ENCODE measurements at regions not wholly inside any gene's neighbourhood (a gene's known extent, or its start where the extent isn't known, plus 50 kb on each side); places are given as distances from the start of the nearest gene placed in this dataset.
"Not testable (repeated sequence)": the region's sequence is repeated elsewhere in the genome, so short reads cannot be mapped to it uniquely, and the experiment has no call there.

DNA sequence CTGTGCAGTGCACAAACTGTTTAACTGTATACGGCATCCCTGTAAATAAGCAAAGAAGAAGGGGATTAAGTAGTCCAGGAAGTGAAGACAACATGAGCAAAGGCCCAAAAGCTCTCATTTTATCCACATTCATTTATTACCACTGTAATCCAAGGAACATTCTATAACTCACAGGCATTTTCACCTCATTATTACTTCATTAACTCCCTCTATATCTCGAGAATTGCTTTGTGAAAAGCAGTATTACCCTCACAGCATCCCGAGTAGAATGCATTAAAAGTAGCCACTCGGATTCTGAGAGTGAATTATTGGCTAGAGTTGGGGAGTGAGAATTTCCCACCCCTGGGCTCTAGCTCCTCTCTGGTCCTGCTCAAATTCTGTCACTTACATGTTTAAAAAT lies 51.0 kb upstream of the CHCHD3 start:
- no peak for DNase-seq

DNA sequence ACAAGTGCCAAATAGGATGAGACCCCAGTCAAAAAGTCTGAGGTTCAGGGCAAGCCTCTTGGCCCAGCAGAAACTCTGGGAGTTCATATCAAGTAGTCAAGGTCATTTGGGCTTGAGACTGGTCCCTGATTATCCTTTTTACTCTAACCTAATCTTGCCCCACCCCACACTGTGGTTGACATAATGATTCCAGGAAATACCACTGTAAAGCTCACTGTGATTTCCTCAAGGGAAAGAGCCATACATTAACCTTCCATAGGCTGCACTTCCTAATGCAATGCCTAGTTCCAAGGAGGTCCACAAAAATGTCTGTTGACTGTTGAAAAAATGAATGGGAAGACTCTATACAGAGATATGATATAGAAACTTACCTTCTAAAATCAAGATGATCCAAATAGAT lies 52.9 kb upstream of the CHCHD3 start:
- DNase-seq = no peak

DNA sequence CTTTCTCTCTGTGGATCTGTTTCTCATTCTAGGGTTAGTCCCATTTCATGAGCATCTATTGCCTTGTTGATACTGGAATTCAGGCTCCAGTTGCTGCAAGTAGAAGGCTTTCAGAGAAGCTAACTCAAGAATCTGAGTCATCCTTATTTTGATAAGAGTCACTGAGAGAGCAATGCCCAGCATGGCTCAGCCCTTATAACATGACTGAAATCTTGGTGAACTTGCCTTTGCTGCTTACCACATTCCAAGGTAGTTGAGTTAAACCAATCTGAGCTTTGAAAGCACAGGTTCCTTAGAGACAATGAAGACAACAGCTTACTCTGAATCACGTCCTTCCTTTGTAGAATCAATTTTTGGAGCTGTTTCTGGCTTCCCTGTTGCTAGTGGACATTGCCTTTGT lies 53.6 kb upstream of the CHCHD3 start:
- DNase-seq = no peak

DNA sequence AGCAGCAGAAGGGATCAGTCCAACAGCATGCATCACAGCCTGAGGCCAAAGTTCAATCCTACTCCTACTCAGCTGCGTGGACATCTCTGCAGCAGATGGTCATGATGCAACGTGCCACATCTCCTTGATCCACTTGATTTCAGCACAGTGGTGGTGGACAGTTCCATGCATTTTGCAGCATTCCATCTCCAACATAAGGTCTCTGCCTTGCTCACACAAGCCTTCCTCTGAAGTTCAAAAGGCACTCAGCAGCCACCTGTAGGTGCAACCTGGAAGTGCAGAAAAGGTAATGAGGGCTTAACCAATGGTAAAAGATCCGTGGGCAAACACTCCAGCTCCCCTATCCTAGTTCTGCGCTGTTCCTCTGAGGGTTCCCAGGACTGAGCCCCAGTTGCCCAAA lies 57.5 kb upstream of the CHCHD3 start:
- peak in 1 of 2 donors; percentile 8 for DNase-seq

DNA sequence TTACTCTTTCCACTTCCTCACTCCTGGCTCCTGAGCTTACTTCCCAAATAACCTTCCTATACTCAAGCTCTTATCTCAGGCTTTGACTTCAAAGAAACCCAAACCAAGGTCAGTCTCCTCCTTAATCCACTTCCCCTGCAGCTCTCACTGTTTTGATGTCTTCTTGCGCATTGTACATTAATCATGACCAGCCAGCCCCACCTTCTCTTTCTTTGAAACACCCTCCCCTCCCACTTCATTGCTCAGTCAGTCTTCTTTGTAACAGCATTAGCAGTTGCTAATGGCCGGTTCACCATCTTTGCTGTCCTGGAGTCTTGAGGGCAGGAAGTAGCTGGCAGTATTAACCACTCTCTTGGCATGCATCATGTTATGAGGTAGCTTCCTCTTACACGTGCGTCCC lies 57.9 kb upstream of the CHCHD3 start:
- no peak for DNase-seq

DNA sequence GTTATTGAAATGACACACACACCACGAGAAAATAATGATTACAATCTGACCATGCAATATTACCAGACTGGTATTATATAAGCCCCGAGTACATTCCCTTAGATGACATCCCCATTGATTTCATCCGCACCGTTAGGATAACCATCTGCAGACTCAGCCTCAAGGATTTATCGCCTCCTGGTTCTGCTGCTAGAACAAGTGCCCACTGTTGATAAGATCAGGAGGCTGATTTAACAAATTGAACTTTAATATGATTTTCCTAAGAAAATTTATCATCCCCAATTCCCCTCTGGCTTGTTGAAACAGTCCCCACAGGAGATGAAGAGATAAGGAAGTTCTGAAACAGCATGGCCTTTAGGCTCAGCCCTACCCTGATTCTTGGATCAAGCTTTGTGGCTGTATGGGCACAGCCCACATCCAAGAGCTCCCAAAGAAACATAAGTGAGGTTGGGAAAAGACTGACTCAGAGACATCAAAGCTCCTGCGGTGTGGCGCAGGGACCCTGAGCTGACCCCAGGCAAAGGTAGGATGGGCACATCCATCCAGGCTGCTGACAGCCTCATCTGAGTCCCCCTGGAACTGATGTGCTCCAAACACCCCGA lies 59.2 kb upstream of the CHCHD3 start:
- DNase-seq = no peak

DNA sequence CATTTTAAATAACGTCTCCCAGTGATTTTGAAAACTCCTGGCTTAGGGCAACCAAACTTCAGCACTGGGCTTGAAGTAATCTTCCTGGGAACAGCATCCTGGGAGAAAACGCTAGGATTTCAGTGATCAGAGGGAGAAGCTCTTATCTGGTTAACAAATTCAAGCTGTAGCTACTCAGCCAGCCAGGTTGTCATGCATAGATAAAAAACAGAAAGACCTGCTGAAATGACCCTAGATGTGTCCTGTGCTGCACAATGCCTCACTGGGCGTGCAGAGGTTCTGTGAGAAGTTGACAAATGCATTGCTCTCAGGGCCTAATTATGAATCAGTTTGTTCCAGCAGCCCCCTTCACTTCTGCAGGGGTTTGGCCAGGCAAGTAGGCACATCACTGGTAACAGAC lies 68.9 kb upstream of the CHCHD3 start:
- no peak for DNase-seq

DNA sequence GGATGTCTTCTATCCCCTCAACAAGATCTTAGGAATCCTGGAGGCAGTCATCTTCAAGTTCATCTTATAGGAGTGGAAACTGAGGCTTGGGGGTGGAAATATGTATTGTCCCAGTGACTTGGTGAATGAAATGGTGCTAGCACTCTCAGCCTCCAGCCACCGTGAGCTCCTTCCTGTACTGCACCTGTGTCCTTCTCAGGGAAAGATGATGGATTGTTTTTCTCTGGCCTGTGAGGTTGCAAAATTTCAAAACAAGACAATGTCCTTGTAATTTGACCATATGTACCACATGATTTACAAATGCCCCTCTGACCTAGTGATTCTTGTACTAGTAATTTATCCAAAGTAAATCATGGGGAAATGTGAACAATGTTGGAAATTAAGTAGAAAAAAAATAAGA lies 71.0 kb upstream of the CHCHD3 start:
- DNase-seq = no peak

DNA sequence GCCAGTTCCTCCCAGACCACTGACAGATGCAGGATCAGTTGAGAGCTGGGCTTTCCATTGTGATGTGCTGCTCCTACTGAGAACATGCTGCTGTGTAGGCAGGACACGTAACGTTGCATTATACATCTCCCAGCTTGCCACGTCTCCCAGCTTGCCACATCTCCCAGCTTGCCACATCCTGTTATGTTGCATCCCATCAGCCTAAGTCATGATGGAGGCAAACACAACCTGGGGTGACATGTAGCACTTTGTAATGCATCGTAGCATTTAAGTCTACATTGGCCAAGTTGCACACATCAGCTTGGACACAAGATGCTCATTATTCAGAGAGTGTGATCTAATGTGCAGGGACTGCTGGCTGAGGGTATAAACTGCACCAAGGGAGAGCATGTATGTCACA lies 73.3 kb upstream of the CHCHD3 start:
- DNase-seq = no peak

DNA sequence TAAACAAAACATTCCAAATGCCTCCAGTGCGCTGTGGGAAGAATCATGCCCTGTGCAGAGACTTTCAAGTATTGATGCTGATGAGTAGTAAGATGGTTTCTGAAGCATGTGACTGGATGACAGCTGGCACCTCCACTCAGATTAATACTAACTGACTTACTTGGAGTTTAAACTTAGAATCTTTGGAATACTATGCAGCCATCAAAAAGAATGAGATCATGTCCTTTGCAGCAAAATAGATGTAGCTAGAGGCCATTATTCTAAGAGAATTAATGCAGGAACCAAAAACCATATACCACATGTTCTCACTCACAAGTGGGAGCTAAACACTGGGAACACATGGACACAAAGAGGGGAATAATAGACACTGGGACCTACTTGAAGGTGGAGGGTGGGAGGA lies 73.8 kb upstream of the CHCHD3 start:
- DNase-seq = no peak

DNA sequence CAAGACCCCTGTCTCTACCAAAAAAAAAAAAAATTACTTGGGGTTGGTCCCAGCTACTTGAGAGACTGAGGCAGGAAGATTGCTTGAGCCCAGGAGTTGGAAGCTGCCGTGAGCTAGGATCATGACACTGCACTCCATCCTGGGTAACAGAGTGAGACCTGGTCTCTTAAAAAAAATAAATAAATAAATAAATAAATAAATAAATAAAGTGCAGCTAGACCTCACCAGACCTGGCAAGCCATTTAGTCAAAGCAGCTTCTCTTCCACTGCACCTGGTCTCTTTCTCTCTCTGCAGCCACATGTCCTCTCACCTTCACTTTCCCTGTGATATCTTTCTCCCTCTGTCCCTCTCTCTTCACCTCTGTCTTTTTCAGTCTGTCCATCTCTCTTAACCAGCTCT lies 75.2 kb upstream of the CHCHD3 start:
- no peak for DNase-seq

DNA sequence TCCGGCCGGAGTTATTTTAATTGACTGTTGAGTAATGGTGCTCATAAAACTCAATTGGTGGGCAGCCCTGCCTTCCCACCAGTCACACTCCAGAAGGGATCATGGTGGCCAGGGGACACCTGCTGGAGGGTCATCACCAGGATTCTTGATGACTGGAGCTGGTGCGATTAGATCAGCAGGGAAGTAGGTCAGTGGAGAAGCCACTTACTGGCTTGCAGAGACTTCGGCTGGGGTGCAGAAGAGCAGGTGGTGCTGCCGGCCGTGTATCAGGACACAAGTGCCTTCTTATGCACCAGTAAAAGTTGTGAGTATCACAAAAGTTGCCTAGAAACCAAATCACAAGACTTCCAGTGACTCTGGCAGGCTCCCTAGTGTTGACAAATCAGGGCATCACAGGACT lies 82.6 kb upstream of the CHCHD3 start:
- no peak for DNase-seq

DNA sequence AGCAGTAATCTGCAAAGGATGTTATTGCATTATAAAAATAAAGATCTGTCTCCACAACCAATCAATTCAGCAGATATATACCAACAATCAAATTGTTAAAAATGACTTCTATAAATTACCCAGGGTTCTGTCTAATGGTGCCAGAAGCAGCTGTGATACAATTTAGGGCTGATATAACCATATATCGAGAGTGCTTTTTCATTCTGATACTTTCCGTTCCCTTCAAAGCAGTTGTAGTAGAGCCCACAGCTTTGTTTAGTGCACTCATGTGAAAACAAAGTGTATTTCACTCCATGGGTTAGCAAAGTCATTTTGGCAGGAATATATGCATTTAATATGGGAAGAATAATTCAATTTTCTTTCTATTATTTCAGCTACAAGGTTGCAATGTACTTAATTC lies 83.1 kb upstream of the CHCHD3 start:
- DNase-seq = no peak

DNA sequence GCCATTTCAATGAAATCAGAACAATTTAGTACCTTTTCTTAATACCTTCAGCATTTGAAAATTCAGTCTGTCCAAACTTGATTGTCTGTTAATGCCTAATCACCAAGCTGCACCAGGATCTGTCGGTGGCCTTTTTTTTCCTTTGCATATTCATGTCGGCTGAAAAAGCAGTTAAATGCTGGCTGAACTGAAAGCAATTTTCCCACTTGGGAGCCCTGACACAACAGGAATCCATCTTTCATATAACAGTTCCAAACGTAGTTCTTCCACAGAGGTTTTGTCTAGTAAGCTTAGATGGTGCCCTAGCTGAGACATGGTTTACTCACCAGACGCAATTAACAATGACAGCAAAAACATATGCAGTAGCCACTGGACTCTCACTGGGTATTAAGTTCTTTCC lies 83.6 kb upstream of the CHCHD3 start:
- DNase-seq = no peak

DNA sequence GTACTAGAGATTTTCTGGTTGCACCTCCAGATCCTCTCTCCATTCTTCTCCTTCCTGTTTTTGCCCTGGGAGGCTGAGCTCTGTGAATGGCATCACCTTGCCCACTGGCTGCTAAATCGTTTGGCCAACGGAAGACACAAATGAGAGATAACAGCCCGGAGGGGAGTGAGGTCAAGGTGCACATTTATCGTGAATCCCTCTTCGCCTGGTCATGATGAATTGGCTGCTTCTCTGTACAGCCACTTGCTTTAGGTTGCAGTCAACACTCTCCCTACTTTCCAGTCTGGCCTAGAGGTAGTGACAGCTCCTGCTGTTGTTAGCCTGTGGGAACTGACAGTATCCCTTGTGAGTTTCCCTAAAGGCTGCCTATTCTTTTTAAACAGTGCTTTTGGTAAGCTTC lies 85.4 kb upstream of the CHCHD3 start:
- no peak for DNase-seq

DNA sequence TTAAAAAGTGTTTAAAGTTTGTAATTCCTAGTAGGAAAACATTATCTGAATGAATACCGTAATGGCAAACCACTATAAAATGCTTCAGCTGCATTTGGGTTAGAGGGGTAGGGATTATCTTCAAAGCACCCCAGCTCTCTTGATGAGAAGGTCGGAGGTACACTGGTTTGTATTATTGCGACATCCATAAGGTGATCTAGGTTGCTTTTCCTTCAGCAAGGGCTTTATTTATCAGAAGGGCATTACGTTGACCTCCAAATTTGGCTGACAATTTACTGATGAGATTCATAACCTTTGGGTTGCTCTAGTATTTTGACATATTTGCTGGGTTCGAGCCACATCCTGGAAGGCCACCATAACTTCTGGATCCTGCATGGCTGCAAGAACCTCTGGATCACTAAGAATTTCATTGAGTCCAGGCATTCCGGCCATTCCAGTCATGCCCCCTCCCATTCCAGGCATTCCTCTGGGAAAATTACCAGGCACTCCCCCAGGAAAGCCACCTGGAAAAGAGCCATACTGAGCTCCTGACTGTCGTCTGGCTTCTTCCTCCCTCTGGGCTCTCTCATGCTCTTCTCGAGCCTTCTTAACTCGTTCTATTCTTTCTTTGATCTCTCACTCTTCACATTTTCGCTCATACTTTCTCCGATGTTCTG lies 83.6 kb upstream of the EXOC4 start:
- DNase-seq = not testable (repeated sequence)

DNA sequence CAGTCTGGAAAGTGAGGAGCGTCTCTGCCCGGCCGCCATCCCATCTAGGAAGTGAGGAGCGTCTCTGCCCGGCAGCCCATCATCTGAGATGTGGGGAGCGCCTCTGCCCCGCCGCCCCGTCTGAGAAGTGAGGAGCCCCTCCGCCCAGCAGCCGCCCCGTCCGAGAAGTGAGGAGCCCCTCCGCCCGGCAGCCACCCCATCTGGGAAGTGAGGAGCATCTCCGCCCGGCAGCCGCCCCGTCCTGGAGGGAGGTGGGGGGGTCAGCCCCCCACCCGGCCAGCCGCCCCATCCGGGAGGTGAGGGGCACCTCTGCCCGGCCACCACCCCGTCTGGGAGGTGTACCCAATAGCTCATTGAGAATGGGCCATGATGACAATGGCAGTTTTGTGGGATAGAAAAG lies 75.4 kb upstream of the EXOC4 start:
- not testable (repeated sequence) for DNase-seq

DNA sequence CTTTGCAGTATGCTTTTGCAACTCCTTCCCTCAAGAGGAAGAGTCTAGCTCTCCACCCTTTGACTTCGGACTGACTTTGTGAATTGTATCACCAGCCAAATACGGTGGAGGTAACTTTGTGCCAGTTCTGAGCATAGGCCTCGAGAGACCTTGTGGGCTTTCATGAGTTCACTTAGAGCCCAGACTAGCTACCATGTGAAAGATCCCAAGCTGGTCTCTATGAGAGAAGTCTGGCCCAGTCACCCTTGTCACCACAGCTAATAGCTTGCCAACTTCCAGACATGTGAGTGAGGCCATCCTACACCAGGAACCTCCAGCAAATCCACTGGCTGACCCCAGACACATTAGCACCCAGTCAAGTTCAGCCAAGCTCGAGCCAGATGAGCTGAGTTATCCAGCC lies 72.2 kb upstream of the EXOC4 start:
- no peak for DNase-seq

DNA sequence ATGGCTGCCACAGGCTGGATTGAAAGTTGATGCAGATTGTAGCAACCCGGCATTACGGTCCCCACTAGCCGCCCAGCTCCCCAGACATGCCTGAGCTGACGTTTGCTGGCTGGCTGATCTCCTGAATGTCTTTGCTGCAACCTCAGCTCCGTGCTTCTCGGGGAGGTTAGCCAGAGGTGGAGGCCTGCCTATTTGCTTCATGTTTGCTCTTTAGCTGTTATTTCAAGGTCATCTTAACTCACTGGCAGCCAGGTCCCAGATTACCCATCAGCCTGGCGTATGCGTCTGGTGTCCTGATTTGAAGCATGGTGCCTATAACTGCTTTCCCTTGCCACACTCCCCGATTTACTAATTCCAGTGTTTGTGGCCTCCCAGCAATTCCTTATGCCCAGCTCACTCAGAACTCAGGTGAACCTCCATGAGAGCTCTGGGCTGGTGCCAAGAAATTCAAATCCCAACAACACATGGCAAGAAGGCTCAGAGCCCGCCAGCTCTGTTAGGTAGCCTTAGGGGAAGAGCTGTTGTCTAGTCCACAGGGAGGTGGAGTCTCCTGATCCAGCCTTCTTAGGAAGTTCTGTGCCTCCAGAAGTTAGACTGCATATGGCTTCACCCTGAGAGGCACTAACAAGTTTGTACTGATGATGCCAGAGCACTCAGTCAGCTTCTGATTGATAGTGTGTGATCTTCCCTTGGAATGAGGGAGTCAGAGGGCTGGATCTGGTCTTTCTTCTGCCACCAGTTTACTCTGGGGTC lies 69.7 kb upstream of the EXOC4 start:
- DNase-seq = no peak

DNA sequence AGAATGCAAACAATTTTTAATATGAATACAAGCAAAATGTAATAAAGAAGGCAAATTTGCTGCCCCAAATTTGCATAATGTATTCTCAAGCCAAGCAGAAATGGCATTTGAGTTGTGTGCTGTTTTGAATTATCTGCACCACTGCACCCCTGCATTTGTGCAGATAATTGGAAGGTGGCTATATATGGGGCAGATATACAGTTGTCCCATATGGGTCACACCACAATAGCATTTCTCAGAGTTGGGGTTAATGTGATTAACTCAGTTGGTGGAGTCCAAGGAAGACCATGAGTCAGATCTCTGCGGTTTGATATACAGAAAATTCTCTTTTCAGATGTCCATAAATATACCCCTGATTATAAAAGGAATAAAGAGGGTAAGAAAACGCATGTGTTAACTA lies 68.9 kb upstream of the EXOC4 start:
- DNase-seq = no peak

DNA sequence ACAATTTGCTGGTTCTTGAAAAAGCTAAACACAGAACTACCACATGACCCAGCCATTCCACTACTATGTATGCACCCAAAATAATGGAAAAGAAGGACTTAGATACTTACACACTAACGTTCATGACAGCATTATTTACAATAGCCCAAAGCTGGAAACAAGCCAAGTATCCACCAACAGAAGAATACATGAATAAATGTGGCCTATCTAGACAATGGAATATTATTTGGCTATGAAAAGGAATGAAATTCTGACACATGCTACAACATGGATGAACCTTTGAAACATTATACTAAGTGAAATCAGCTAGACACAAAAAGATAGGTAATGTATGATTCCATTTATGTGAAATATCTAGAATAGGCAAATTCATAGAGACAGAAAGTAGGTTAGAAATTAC lies 67.4 kb upstream of the EXOC4 start:
- no peak for DNase-seq

DNA sequence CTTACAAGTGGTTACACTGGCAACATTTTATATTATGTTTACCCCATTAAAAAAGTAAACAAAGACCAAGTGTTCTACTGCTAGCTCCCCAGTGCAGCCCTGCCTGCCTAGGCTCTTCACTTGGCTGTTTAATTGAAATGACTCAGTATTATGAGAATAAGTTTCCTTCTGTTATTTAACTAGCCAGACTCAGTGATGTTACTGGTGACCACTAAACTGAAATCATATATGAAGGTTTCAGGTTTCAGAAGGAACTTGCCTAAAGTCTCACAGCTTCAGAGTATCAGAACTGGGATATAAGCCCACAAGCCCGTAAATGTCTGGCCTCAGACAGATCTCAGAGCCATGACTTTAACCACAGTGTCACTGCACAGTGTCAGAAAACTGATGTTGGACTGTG lies 66.8 kb upstream of the EXOC4 start:
- no peak for DNase-seq

DNA sequence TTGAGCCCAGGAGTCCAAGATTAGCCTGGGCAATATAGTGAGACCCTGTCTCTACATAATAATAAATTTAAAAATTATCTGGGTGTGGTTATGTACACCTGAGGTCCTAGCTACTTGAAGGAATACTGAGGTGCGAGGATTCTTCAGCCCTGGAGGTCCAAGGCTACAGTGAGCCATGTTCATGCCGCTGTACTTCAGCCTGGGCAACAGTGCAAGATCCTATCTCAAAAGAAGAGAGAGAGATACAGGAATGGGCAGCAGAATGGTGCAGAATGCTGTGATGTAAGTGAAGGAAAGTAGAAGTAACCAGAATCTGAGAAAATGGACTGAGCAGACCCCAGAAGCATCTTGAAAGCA lies 62.7 kb upstream of the EXOC4 start:
- no peak for DNase-seq

DNA sequence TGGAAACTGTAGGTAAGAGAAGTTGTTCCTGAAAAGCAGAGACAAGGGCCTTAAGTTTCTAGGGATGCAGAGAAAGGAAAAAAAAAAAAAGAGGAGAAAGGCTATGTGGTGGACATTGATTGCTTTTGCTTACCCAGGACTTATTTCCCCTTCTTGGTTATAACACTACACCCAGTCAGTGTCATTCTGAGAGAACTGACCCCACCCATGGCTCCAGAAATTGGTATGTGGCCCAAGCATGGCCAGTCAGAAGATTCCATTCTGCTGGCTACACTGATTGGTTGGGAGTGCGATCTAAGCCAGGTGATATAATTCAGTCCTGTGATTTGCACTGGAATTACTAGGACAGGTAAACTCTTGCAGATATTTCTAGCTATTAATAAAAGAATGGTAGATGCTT lies 62.2 kb upstream of the EXOC4 start:
- DNase-seq = no peak

DNA sequence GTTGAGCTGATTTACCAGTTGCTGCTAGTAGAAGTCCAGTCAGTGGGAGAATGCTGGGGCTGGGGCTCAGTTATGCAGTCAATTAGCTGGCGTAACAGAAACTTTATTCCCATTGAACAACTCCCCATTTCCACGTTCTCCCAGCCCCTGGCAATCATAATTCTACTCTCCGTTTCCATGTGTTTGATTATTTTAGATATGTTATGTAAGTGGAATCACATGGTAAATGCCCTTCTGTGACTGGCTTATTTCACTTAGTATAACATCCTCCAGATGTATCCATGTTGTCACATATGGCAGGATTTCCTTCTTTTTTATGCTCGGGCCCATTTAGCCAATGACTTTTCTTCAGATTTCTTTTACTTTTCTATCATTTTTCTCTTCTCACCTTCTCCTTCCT lies 61.1 kb upstream of the EXOC4 start:
- DNase-seq = no peak

Data from inflammatory macrophage (primary cell).